ENCODE measurements at regions not wholly inside any gene's neighbourhood (a gene's known extent, or its start where the extent isn't known, plus 50 kb on each side); places are given as distances from the start of the nearest gene placed in this dataset.
A peak's percentile ranks its signal among the peaks of the same experiment; 100 is the strongest.

GRCh38 chr10:78462176-78462575, 428.5 kb downstream of the RPS24 start:
- Histone ChIP-seq H3K4me3 (replicated peaks in 1 of 4; ENCODE audit: control extremely low read depth in 1 of 4, insufficient read depth in 1 of 4, low read depth in 3 of 4, low read length in 4 of 4) (no peak overlapping the region), H3K36me3 (ENCODE audit: control insufficient read depth, insufficient read depth, low read length) (no peaks in the 10 kb centered on the region), H3K79me2 (ENCODE audit: control insufficient read depth, insufficient read depth, low read length) (no peaks in the 10 kb centered on the region), H2AFZ (ENCODE audit: low read length) (no peak overlapping the region), H3K27me3 (ENCODE audit: control insufficient read depth, insufficient read depth, low read length) (no peaks in the 10 kb centered on the region), H3K9me3 (ENCODE audit: control insufficient read depth, insufficient read depth, low read depth, low read length) (no peaks in the 10 kb centered on the region), H3K4me2 (ENCODE audit: extremely low read depth, insufficient read depth, low read length) (no peak overlapping the region), H4K20me1 (ENCODE audit: control insufficient read depth, extremely low read depth, insufficient read depth, low read length) (no peaks in the 10 kb centered on the region), H3K4me1 (ENCODE audit: control insufficient read depth, extremely low read depth, insufficient read depth, low read length) (peaks cover 9% of the 10 kb centered on the region), H3K9ac (ENCODE audit: insufficient read depth, low read length) (no peak overlapping the region), H3K27ac (ENCODE audit: insufficient read depth, low read length) (no peak overlapping the region)
- no peak for TF ChIP-seq CTCF (conservative IDR thresholded peaks at IDR 0.05 in 1 of 2, IDR thresholded peaks at IDR 0.05 in 1 of 2; ENCODE audit: low read depth in 1 of 2, low read length in 2 of 2)
- TF ChIP-seq EZH2 (IDR thresholded peaks at IDR 0.05; ENCODE audit: low read length, missing control alignments), result no peak
- peak in 1 of 2 donors; percentile 35 for DNase-seq (ENCODE audit: low read depth in 2 of 2)

- DNase-seq (ENCODE audit: low read depth in 2 of 2), result peak in 1 of 2 donors; percentile 35
- Histone ChIP-seq H3K36me3 (ENCODE audit: control insufficient read depth, insufficient read depth, low read length) (no peaks in the 10 kb centered on the region), H3K27me3 (ENCODE audit: control insufficient read depth, insufficient read depth, low read length) (no peaks in the 10 kb centered on the region), H4K20me1 (ENCODE audit: control insufficient read depth, extremely low read depth, insufficient read depth, low read length) (no peaks in the 10 kb centered on the region), H3K4me1 (ENCODE audit: control insufficient read depth, extremely low read depth, insufficient read depth, low read length) (peaks cover 6% of the 10 kb centered on the region), H3K4me3 (replicated peaks in 1 of 4; ENCODE audit: control extremely low read depth in 1 of 4, insufficient read depth in 1 of 4, low read depth in 3 of 4, low read length in 4 of 4) (no peak overlapping the region), H3K4me2 (ENCODE audit: extremely low read depth, insufficient read depth, low read length) (no peak overlapping the region), H3K9me3 (ENCODE audit: control insufficient read depth, insufficient read depth, low read depth, low read length) (no peaks in the 10 kb centered on the region), H2AFZ (ENCODE audit: low read length) (no peak overlapping the region), H3K27ac (ENCODE audit: insufficient read depth, low read length) (no peak overlapping the region), H3K79me2 (ENCODE audit: control insufficient read depth, insufficient read depth, low read length) (no peaks in the 10 kb centered on the region), H3K9ac (ENCODE audit: insufficient read depth, low read length) (no peak overlapping the region)
- TF ChIP-seq EZH2 (IDR thresholded peaks at IDR 0.05; ENCODE audit: low read length, missing control alignments), result no peak
- TF ChIP-seq CTCF (conservative IDR thresholded peaks at IDR 0.05 in 1 of 2, IDR thresholded peaks at IDR 0.05 in 1 of 2; ENCODE audit: low read depth in 1 of 2, low read length in 2 of 2), result no peak
These were observed 429.1 kb downstream of the RPS24 start for GRCh38 chr10:78462726-78463228.

GRCh38 chr10:78464118-78464855, 430.6 kb downstream of the RPS24 start:
- no peak overlapping the region for H3K4me2 ChIP-seq (ENCODE audit: extremely low read depth, insufficient read depth, low read length)
- no peaks in the 10 kb centered on the region for H3K27me3 ChIP-seq (ENCODE audit: control insufficient read depth, insufficient read depth, low read length)
- no peak overlapping the region for H3K9ac ChIP-seq (ENCODE audit: insufficient read depth, low read length)
- no peaks in the 10 kb centered on the region for H3K9me3 ChIP-seq (ENCODE audit: control insufficient read depth, insufficient read depth, low read depth, low read length)
- no peaks in the 10 kb centered on the region for H4K20me1 ChIP-seq (ENCODE audit: control insufficient read depth, extremely low read depth, insufficient read depth, low read length)
- no peaks in the 10 kb centered on the region for H3K79me2 ChIP-seq (ENCODE audit: control insufficient read depth, insufficient read depth, low read length)
- H3K36me3 ChIP-seq (ENCODE audit: control insufficient read depth, insufficient read depth, low read length), result no peaks in the 10 kb centered on the region
- DNase-seq (ENCODE audit: low read depth in 2 of 2), result no peak
- peaks cover 1% of the 10 kb centered on the region for H3K4me1 ChIP-seq (ENCODE audit: control insufficient read depth, extremely low read depth, insufficient read depth, low read length)
- no peak overlapping the region for H2AFZ ChIP-seq (ENCODE audit: low read length)
- H3K4me3 ChIP-seq (replicated peaks in 1 of 4; ENCODE audit: control extremely low read depth in 1 of 4, insufficient read depth in 1 of 4, low read depth in 3 of 4, low read length in 4 of 4), result no peak overlapping the region
- no peak overlapping the region for H3K27ac ChIP-seq (ENCODE audit: insufficient read depth, low read length)
- TF ChIP-seq EZH2 (IDR thresholded peaks at IDR 0.05; ENCODE audit: low read length, missing control alignments) (no peak), CTCF (conservative IDR thresholded peaks at IDR 0.05 in 1 of 2, IDR thresholded peaks at IDR 0.05 in 1 of 2; ENCODE audit: low read depth in 1 of 2, low read length in 2 of 2) (no peak)
